ENCODE measurements at regions not wholly inside any gene's neighbourhood (a gene's known extent, or its start where the extent isn't known, plus 50 kb on each side); places are given as distances from the start of the nearest gene placed in this dataset.

DNA sequence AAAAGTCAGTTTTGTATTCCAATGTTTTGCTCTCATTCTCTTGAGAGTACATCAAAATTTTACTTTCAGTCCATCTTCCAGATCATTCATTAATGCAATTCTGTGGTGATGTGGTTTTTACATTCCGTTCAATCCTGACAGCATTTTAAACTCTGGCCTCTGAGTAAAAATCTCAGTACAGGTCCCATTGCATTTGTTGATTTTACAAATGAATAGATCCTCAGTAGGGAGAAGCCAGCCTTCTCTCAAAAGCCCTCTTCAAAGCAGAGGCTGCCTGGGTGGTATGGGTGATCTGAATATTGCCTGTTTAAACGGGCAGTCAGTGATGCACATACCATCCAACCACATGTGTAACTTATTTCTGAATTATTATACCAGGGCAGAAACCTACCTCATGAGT, 72.5 kb upstream of the TSC22D2 start:
- Mint-ChIP-seq H3K27ac (ENCODE audit: unreplicated experiment) (no peak overlapping the region), H3K4me3 (ENCODE audit: unreplicated experiment) (no peak overlapping the region), H3K36me3 (ENCODE audit: unreplicated experiment) (no peaks in the 10 kb centered on the region), H3K9me3 (ENCODE audit: unreplicated experiment) (no peaks in the 10 kb centered on the region), H3K4me1 (ENCODE audit: low read depth, unreplicated experiment) (no peaks in the 10 kb centered on the region), H3K27me3 (ENCODE audit: unreplicated experiment) (no peaks in the 10 kb centered on the region)
- no peak for DNase-seq
- TF ChIP-seq, protein P1, sequence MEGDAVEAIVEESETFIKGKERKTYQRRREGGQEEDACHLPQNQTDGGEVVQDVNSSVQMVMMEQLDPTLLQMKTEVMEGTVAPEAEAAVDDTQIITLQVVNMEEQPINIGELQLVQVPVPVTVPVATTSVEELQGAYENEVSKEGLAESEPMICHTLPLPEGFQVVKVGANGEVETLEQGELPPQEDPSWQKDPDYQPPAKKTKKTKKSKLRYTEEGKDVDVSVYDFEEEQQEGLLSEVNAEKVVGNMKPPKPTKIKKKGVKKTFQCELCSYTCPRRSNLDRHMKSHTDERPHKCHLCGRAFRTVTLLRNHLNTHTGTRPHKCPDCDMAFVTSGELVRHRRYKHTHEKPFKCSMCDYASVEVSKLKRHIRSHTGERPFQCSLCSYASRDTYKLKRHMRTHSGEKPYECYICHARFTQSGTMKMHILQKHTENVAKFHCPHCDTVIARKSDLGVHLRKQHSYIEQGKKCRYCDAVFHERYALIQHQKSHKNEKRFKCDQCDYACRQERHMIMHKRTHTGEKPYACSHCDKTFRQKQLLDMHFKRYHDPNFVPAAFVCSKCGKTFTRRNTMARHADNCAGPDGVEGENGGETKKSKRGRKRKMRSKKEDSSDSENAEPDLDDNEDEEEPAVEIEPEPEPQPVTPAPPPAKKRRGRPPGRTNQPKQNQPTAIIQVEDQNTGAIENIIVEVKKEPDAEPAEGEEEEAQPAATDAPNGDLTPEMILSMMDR (IDR thresholded peaks at IDR 0.05; ENCODE audit: partially characterized antibody, unreplicated experiment): no peak

DNA sequence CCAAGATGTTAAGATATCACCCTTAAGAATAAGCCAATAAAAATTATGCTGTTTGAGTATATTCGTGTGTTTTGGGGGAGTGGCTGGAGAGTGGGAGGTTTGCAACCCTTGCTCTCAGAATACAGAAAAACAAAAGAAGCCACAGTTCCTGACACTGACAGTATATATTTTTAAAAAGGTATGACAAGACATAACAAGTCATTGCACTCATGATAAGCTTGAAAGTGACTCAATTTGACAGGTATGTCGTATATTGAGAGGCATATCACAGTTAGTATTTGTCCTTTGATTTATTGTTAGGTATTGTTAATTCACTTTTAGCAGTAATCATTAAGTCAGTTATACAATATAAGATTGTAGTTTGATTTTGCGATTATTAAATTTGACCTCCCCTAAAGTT, 73.1 kb upstream of the TSC22D2 start:
- H3K36me3 Mint-ChIP-seq (ENCODE audit: unreplicated experiment): no peaks in the 10 kb centered on the region
- H3K4me1 Mint-ChIP-seq (ENCODE audit: low read depth, unreplicated experiment): no peaks in the 10 kb centered on the region
- H3K27me3 Mint-ChIP-seq (ENCODE audit: unreplicated experiment): no peaks in the 10 kb centered on the region
- no peak overlapping the region for H3K27ac Mint-ChIP-seq (ENCODE audit: unreplicated experiment)
- H3K9me3 Mint-ChIP-seq (ENCODE audit: unreplicated experiment): no peaks in the 10 kb centered on the region
- TF ChIP-seq, protein P1 (IDR thresholded peaks at IDR 0.05; ENCODE audit: partially characterized antibody, unreplicated experiment): no peak
- no peak for DNase-seq
- no peak overlapping the region for H3K4me3 Mint-ChIP-seq (ENCODE audit: unreplicated experiment)

DNA sequence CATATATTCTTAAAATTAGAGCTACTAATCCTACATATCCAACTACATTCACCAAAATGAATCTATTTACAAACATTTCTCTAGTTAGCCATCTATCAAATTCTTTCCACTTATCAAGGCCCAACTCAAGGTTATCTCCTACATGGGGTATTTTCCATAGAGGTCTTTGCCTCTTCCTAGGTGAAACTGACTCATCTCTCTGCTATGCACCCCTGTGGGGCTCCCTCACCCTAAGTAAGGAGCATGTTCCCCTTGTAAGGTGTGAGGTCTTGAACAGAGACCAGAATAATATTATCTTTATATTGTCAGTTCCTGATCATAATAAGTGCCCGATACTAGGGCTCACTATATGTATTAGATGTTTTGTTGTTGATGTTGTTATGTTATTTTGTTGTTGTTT, 74.6 kb upstream of the TSC22D2 start:
- Mint-ChIP-seq H3K4me1 (ENCODE audit: low read depth, unreplicated experiment) (no peaks in the 10 kb centered on the region), H3K27me3 (ENCODE audit: unreplicated experiment) (no peaks in the 10 kb centered on the region), H3K9me3 (ENCODE audit: unreplicated experiment) (no peaks in the 10 kb centered on the region), H3K36me3 (ENCODE audit: unreplicated experiment) (no peaks in the 10 kb centered on the region), H3K27ac (ENCODE audit: unreplicated experiment) (no peak overlapping the region), H3K4me3 (ENCODE audit: unreplicated experiment) (no peak overlapping the region)
- DNase-seq: no peak
- TF ChIP-seq, protein P1 (IDR thresholded peaks at IDR 0.05; ENCODE audit: partially characterized antibody, unreplicated experiment): no peak

DNA sequence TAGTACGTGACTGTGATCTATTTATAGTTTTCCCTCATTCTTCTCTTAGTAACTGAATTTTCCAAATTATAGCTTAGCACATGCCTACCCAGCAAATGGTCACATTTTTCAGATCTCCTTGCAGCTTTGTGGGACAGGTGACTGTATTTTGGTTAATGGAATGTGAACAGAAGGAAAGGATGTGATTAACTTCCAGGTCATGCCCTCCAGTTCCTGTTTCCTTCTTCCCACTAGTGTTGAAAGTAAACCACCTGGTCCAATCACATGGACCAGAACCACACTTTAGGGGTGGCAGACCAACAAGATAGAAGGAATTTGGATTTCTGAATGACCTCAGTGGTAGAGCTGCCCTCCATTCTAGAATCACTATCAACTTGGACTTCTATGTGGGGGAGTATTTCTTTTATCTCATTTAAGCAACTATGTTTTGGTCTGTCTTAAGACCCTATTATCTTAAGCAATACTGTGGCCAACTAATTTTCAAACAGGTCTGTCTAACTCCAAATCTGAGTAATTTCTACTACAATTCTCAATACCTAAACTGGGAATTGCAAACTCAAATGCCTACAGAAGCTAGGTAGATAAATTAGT, 76.0 kb upstream of the TSC22D2 start:
- H3K36me3 Mint-ChIP-seq (ENCODE audit: unreplicated experiment): no peaks in the 10 kb centered on the region
- no peak overlapping the region for H3K4me3 Mint-ChIP-seq (ENCODE audit: unreplicated experiment)
- DNase-seq: no peak
- no peaks in the 10 kb centered on the region for H3K4me1 Mint-ChIP-seq (ENCODE audit: low read depth, unreplicated experiment)
- H3K9me3 Mint-ChIP-seq (ENCODE audit: unreplicated experiment): no peaks in the 10 kb centered on the region
- TF ChIP-seq, protein P1 (IDR thresholded peaks at IDR 0.05; ENCODE audit: partially characterized antibody, unreplicated experiment): no peak
- no peaks in the 10 kb centered on the region for H3K27me3 Mint-ChIP-seq (ENCODE audit: unreplicated experiment)
- no peak overlapping the region for H3K27ac Mint-ChIP-seq (ENCODE audit: unreplicated experiment)

DNA sequence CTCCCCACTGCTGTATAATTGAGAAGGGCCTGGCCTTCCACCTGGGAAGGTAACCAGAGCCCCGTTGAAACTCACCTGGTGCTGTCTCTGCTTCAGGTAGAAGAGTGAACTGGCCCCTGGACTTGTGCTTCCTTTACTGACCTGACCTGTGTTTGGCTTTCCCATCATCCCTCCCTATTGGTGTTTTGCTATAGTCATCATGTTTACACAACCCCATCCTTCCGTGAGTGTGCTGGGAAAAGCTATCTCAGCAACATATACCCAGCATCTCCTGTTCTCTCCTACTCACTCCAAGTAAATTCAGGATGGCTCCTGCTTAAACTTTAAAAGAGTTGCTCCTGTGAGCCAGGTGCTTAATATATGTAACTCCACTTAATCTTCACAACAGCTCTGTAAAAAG, 77.2 kb upstream of the TSC22D2 start:
- no peaks in the 10 kb centered on the region for H3K4me1 Mint-ChIP-seq (ENCODE audit: low read depth, unreplicated experiment)
- TF ChIP-seq, protein P1 (IDR thresholded peaks at IDR 0.05; ENCODE audit: partially characterized antibody, unreplicated experiment): no peak
- H3K4me3 Mint-ChIP-seq (ENCODE audit: unreplicated experiment): no peak overlapping the region
- no peaks in the 10 kb centered on the region for H3K27me3 Mint-ChIP-seq (ENCODE audit: unreplicated experiment)
- H3K36me3 Mint-ChIP-seq (ENCODE audit: unreplicated experiment): no peaks in the 10 kb centered on the region
- no peak for DNase-seq
- no peaks in the 10 kb centered on the region for H3K9me3 Mint-ChIP-seq (ENCODE audit: unreplicated experiment)
- H3K27ac Mint-ChIP-seq (ENCODE audit: unreplicated experiment): no peak overlapping the region
